GM18861 (cell line): ENCODE measurements at regions not wholly inside any gene's neighbourhood (a gene's known extent, or its start where the extent isn't known, plus 50 kb on each side); places are given as distances from the start of the nearest gene placed in this dataset.

Experiments used
- ATAC-seq: cut with Tn5 transposase; IDR thresholded peaks from one replicate; pipeline ENCODE4 v1.9.1; 2021; ENCODE audit not compliant: unreplicated experiment

- no peak for ATAC-seq
Measured at GRCh38 chr6:41449399-41450245, 96.6 kb upstream of the FOXP4 start.

- no peak for ATAC-seq
Measured at GRCh38 chr6:41450581-41450980, 95.6 kb upstream of the FOXP4 start.

GRCh38 chr6:41451039-41451438 is 95.1 kb upstream of the FOXP4 start:
- no peak for ATAC-seq

- no peak for ATAC-seq
Measured at GRCh38 chr6:41451515-41452163, 94.5 kb upstream of the FOXP4 start.

- ATAC-seq, result no peak
Measured at GRCh38 chr6:41452763-41453162, 93.4 kb upstream of the FOXP4 start.

- ATAC-seq, result no peak
Measured at GRCh38 chr6:41453244-41453643, 92.9 kb upstream of the FOXP4 start.

GRCh38 chr6:41454189-41454789 is 91.9 kb upstream of the FOXP4 start:
- ATAC-seq, result no peak

- no peak for ATAC-seq
Measured at GRCh38 chr6:41455410-41455809, 90.8 kb upstream of the FOXP4 start.

- ATAC-seq, result no peak
Measured at GRCh38 chr6:41455818-41456217, 90.4 kb upstream of the FOXP4 start.

GRCh38 chr6:41457303-41457670 is 88.9 kb upstream of the FOXP4 start:
- no peak for ATAC-seq

- ATAC-seq, result no peak
Measured at GRCh38 chr6:41459738-41460137, 86.4 kb upstream of the FOXP4 start.

- no peak for ATAC-seq
Measured at GRCh38 chr6:41460742-41461336, 85.3 kb upstream of the FOXP4 start.

- ATAC-seq, result no peak
Measured at GRCh38 chr6:41462033-41462432, 84.1 kb upstream of the FOXP4 start.

GRCh38 chr6:41463062-41463930 is 82.9 kb upstream of the FOXP4 start:
- peak; percentile 62 for ATAC-seq

- ATAC-seq, result no peak
Measured at GRCh38 chr6:41464019-41464418, 82.2 kb upstream of the FOXP4 start.

- no peak for ATAC-seq
Measured at GRCh38 chr6:41464481-41464880, 81.7 kb upstream of the FOXP4 start.

- ATAC-seq, result no peak
Measured at GRCh38 chr6:41466437-41466990, 79.7 kb upstream of the FOXP4 start.

- no peak for ATAC-seq
Measured at GRCh38 chr6:41467061-41467460, 79.1 kb upstream of the FOXP4 start.

GRCh38 chr6:41467627-41468404 is 78.4 kb upstream of the FOXP4 start:
- no peak for ATAC-seq
